ENCODE measurements at regions not wholly inside any gene's neighbourhood (a gene's known extent, or its start where the extent isn't known, plus 50 kb on each side); places are given as distances from the start of the nearest gene placed in this dataset.

DNA sequence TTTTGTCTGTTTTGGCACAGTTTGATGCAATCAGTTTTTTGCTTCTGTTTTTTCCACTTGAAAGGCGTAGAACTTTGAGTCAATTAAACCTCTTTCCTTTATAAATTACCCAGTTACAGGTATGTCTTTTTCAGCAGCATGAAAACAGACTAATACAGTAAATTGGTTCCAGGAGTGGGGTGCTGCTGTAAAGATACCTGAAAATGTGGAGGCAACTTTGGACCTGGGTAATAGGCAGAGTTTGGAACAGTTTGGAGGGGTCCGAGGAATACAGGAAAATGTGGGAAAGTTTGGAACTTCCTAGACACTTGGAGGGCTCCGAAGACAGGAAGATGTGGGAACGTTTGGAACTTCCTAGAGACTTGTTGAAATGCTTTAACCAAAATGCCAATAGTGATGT, 2022.2 kb downstream of the MAT2B start:
- TF ChIP-seq HMGA2 (CRISPR knock-in tag; IDR thresholded peaks at IDR 0.05) (no peak), CREM (CRISPR knock-in tag; IDR thresholded peaks at IDR 0.05) (no peak), HMGXB4 (CRISPR knock-in tag; IDR thresholded peaks at IDR 0.05) (no peak)
